ENCODE measurements at regions not wholly inside any gene's neighbourhood (a gene's known extent, or its start where the extent isn't known, plus 50 kb on each side); places are given as distances from the start of the nearest gene placed in this dataset.

DNA sequence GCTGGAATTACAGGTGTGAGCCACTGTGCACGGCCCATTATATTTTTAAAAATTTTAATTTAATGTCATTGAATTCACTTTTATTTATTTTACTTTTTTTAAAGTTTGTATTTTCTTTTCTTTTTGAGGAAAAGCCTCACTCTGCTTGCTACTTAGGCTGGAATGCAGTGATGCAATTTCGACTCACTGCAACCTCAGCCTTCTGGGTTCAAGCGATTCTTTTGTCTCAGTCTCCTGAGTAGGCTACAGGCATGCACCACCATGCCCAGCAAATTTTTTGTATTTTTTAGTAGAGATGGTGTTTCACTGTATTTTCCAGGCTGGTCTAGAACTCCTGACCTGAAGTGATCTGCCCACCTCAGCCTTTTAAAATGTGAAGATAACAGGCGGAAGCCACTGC, 277.5 kb upstream of the HSFY2 start:
- TF ChIP-seq, protein P1, sequence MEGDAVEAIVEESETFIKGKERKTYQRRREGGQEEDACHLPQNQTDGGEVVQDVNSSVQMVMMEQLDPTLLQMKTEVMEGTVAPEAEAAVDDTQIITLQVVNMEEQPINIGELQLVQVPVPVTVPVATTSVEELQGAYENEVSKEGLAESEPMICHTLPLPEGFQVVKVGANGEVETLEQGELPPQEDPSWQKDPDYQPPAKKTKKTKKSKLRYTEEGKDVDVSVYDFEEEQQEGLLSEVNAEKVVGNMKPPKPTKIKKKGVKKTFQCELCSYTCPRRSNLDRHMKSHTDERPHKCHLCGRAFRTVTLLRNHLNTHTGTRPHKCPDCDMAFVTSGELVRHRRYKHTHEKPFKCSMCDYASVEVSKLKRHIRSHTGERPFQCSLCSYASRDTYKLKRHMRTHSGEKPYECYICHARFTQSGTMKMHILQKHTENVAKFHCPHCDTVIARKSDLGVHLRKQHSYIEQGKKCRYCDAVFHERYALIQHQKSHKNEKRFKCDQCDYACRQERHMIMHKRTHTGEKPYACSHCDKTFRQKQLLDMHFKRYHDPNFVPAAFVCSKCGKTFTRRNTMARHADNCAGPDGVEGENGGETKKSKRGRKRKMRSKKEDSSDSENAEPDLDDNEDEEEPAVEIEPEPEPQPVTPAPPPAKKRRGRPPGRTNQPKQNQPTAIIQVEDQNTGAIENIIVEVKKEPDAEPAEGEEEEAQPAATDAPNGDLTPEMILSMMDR (IDR thresholded peaks at IDR 0.05; ENCODE audit: insufficient read depth, low read depth, low read length, missing control alignments) = no peak
- DNase-seq (ENCODE audit: low read depth) = peak; percentile 66
- H3K4me3 ChIP-seq (ENCODE audit: low read length) = no peak overlapping the region

- TF ChIP-seq, protein P1 (IDR thresholded peaks at IDR 0.05; ENCODE audit: insufficient read depth, low read depth, low read length, missing control alignments) = no peak
- H3K4me3 ChIP-seq (ENCODE audit: low read length) = no peak overlapping the region
- no peak for DNase-seq (ENCODE audit: low read depth)
Observed at GRCh38 chrY:19042984-19043442, 269.5 kb upstream of the HSFY2 start.

DNA sequence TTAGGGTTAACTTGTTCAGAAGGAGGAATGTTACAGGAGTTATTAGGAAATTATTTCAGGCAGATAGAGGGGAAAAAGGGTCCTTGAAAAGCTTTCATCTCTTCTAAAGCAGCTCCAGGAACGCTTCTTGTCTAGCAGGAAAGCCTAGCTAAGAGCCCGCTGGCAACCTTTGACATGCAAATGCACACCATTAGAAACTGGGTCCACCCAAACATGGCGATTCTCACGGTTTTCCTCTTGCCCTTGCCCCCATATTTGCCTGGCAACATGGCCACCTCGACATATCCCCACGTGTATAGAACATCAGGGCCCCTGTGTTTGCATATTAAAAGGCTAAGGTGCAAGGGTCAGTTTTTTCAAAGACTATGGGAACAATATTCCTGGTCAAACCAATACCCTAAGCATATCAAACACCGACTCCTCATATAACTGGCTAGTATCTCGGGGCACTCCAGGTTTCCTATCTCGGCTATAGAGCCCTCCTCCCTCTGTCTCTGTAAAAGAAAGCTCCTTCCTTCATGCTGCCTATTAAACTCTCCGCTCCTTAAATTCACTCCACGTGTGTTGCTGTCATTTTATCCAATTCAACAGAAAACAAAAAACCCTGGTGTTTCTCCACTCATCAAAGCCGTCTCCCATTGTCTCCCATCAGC, 268.9 kb upstream of the HSFY2 start:
- TF ChIP-seq, protein P1 (IDR thresholded peaks at IDR 0.05; ENCODE audit: insufficient read depth, low read depth, low read length, missing control alignments) = no peak
- DNase-seq (ENCODE audit: low read depth) = no peak
- no peak overlapping the region for H3K4me3 ChIP-seq (ENCODE audit: low read length)

DNA sequence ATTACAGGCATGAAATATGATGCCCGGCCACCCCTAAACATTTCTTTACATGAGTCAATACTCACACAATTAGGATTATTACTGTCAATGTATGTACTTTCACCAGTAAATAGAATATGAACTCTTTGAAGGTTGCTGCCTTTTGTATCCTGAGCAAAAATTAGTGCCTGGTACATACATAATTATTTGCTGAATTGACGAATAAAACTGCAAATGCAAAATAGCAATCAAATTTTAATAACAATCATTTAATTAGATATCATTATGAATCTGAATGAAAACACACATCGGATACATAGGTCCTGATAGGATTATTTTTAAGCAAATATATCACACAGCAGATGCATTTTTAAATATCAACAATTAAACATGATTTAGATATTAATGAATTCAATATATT, 253.1 kb upstream of the HSFY2 start:
- DNase-seq (ENCODE audit: low read depth) = no peak
- TF ChIP-seq, protein P1 (IDR thresholded peaks at IDR 0.05; ENCODE audit: insufficient read depth, low read depth, low read length, missing control alignments) = no peak

GRCh38 chrY:19023934-19024333, 250.4 kb upstream of the HSFY2 start:
- TF ChIP-seq, protein P1 (IDR thresholded peaks at IDR 0.05; ENCODE audit: insufficient read depth, low read depth, low read length, missing control alignments) = no peak
- DNase-seq (ENCODE audit: low read depth) = peak; percentile 5
- no peak overlapping the region for H3K4me3 ChIP-seq (ENCODE audit: low read length)

More for the DNA sequence above, 253.1 kb upstream of the HSFY2 start:
- H3K4me3 ChIP-seq (ENCODE audit: low read length) = no peak overlapping the region

DNA sequence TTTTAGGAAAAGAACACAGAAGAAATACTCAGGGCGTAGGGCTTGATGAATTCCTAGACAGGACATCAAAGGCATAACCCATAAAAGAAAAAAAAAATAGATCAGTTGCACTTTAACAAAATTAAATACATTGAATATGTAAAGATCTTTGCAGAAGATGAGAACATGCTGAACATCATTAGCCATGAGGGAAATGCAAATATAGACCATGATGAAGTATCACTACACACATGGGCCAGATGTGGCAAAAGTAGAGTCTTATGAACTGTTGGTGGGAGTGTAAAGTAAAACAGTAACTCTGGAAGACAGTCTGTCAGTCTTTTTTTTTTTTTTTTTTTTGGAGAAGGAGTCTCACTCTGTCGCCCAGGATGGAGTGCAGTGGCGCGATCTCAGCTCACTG, 246.7 kb upstream of the HSFY2 start:
- H3K4me3 ChIP-seq (ENCODE audit: low read length) = no peak overlapping the region
- DNase-seq (ENCODE audit: low read depth) = no peak
- TF ChIP-seq, protein P1 (IDR thresholded peaks at IDR 0.05; ENCODE audit: insufficient read depth, low read depth, low read length, missing control alignments) = no peak

- peak; percentile 72 for DNase-seq (ENCODE audit: low read depth)
- TF ChIP-seq, protein P1 (IDR thresholded peaks at IDR 0.05; ENCODE audit: insufficient read depth, low read depth, low read length, missing control alignments) = no peak
- no peak overlapping the region for H3K4me3 ChIP-seq (ENCODE audit: low read length)
Observed at GRCh38 chrY:19016990-19017389, 243.5 kb upstream of the HSFY2 start.

Data from epithelial cell of esophagus (primary cell).